HCT116 (cell line): ENCODE measurements at regions not wholly inside any gene's neighbourhood (a gene's known extent, or its start where the extent isn't known, plus 50 kb on each side); places are given as distances from the start of the nearest gene placed in this dataset.

Experiments used
- ATAC-seq: fragments of 200-7000 bp; cut with Tn5 transposase; 2 replicates; pipeline ENCODE4 v1.9.1; 2020; ENCODE audit warnings: mild to moderate bottlenecking, moderate library complexity
- BruUV-seq: library from RNA; stranded (reverse); fragments of 400-500 nt; replicated peaks from 2 replicates; lab custom pipeline; 2021; lab: Mats Ljungman, UMichigan
- CTCF ChIA-PET: fragments of 300-600 bp; sonication (Branson Sonifier 250); formaldehyde crosslinking; loops from one replicate; lab custom pipeline; 2021; ENCODE audit warnings: antibody characterized with exemption; lab: Charles Lee
- POLR2A ChIA-PET: fragments of 300-600, 350-600 bp; sonication (Branson Sonifier 250); formaldehyde crosslinking; loops from one replicate; lab custom pipeline; 2021; ENCODE audit warnings: antibody characterized with exemption; lab: Charles Lee
- RAD21 ChIA-PET, 2 experiments: fragments of 300-600 bp; sonication (Branson Sonifier 250); formaldehyde crosslinking; loops; one replicate each; lab custom pipeline; 2023; ENCODE audit warnings: low total read pairs in 2 of 2; ENCODE audit not compliant: uncharacterized antibody in 2 of 2, unreplicated experiment in 2 of 2, low non-redundant PET in 1 of 2; lab: Charles Lee
- DNase-seq: peaks from one replicate; pipeline ENCODE4 v3.0.0-alpha.2; 2010; ENCODE audit warnings: low read depth, low spot score
- H2AFZ ChIP-seq: fragments of 200-600 bp; shearing (Covaris generic), sonication (generic); 2 replicates; pipeline ENCODE4 v1.6.1; 2017; ENCODE audit warnings: low read depth, mixed run types, mixed read lengths, antibody characterized with exemption, low read length; ENCODE audit not compliant: poor library complexity, severe bottlenecking
- H3K27ac ChIP-seq: 2 replicates; pipeline ENCODE4 v1.5.1; 2012; ENCODE audit warnings: low read depth, low read length
- H3K27me3 ChIP-seq: fragments of 200-600 bp; sonication (generic); 2 replicates; pipeline ENCODE4 v1.6.1; 2016; ENCODE audit warnings: mixed run types, low read length, mixed read lengths; ENCODE audit not compliant: insufficient read depth
- H3K36me3 ChIP-seq, 2 experiments: fragments of 200-500 bp in 1 of 2; fragments of 200-600 bp in 1 of 2; sonication (Bioruptor generic) in 1 of 2; sonication (generic) in 1 of 2; 2 replicates each; pipeline versions ENCODE4 v1.5.1 to v1.6.1; 2014 to 2016; ENCODE audit warnings: low read length in 2 of 2, inconsistent platforms in 1 of 2, mixed read lengths in 1 of 2, mixed run types in 1 of 2; ENCODE audit not compliant: insufficient read depth in 2 of 2, control insufficient read depth in 1 of 2
- H3K4me1 ChIP-seq, 2 experiments: fragments of 200-600 bp in 1 of 2; sonication (generic) in 1 of 2; 2 replicates each; pipeline versions ENCODE4 v1.5.1 to v1.6.1; 2012 to 2017; ENCODE audit warnings: low read length in 2 of 2, inconsistent platforms in 1 of 2, mild to moderate bottlenecking in 1 of 2, mixed read lengths in 1 of 2, mixed run types in 1 of 2, moderate library complexity in 1 of 2; ENCODE audit not compliant: insufficient read depth in 2 of 2, control insufficient read depth in 1 of 2
- H3K4me2 ChIP-seq: fragments of 200-600 bp; sonication (generic); 2 replicates; pipeline ENCODE4 v1.6.1; 2017; ENCODE audit warnings: mixed run types, low read length, mixed read lengths
- H3K4me3 ChIP-seq, 2 experiments: fragments of 200-600 bp in 1 of 2; sonication (generic) in 1 of 2; replicated peaks in 1 of 2; 2 replicates each; pipeline ENCODE4 v1.5.1; 2011 to 2016; ENCODE audit warnings: low read length in 2 of 2, control low read depth in 1 of 2, low read depth in 1 of 2, mild to moderate bottlenecking in 1 of 2, mixed read lengths in 1 of 2, mixed run types in 1 of 2
- H3K79me2 ChIP-seq: fragments of 200-600 bp; sonication (generic); 2 replicates; pipeline ENCODE4 v1.6.1; 2017; ENCODE audit warnings: mild to moderate bottlenecking, mixed run types, low read length, moderate library complexity, mixed read lengths; ENCODE audit not compliant: insufficient read depth
- H3K9ac ChIP-seq: fragments of 200-600 bp; sonication (generic); 2 replicates; pipeline ENCODE4 v1.6.1; 2016; ENCODE audit warnings: low read length, mixed read lengths
- H3K9me2 ChIP-seq: fragments of 200-600 bp; sonication (generic), shearing (Covaris generic); 2 replicates; pipeline ENCODE4 v1.6.1; 2017; ENCODE audit warnings: mixed run types, mild to moderate bottlenecking, moderate library complexity; ENCODE audit not compliant: insufficient read depth
- H3K9me3 ChIP-seq, 2 experiments: fragments of 200-500 bp in 1 of 2; fragments of 200-600 bp in 1 of 2; sonication (Bioruptor generic) in 1 of 2; sonication (generic) in 1 of 2; 2 replicates each; pipeline ENCODE4 v1.6.1; 2014 to 2017; ENCODE audit warnings: low read length in 2 of 2, mixed read lengths in 2 of 2, inconsistent platforms in 1 of 2, low read depth in 1 of 2, mild to moderate bottlenecking in 1 of 2, mixed run types in 1 of 2, moderate library complexity in 1 of 2; ENCODE audit not compliant: control insufficient read depth in 1 of 2, insufficient read depth in 1 of 2
- H4K20me1 ChIP-seq: fragments of 200-600 bp; sonication (generic), shearing (Covaris generic); 2 replicates; pipeline ENCODE4 v1.6.1; 2017; ENCODE audit warnings: mixed run types, mild to moderate bottlenecking, moderate library complexity; ENCODE audit not compliant: insufficient read depth
- CBX3 ChIP-seq: IDR thresholded peaks from 2 replicates; pipeline ENCODE4 v1.6.1; 2012; ENCODE audit warnings: low read depth
- EGR1 ChIP-seq: IDR thresholded peaks from 2 replicates; pipeline ENCODE4 v1.6.1; 2012; ENCODE audit warnings: low read depth
- ELF1 ChIP-seq: IDR thresholded peaks from 2 replicates; pipeline ENCODE4 v1.6.1; 2012; ENCODE audit warnings: low read depth, borderline replicate concordance
- EZH2 ChIP-seq: fragments of 200-600 bp; sonication (generic); IDR thresholded peaks from 2 replicates; pipeline ENCODE4 v1.6.1; 2017; ENCODE audit warnings: antibody characterized with exemption, mixed run types
- EZH2phosphoT487 ChIP-seq: fragments of 200-600 bp; IDR thresholded peaks from 2 replicates; pipeline ENCODE4 v1.6.1; 2018; ENCODE audit warnings: antibody characterized with exemption, borderline replicate concordance
- FOSL1 ChIP-seq: IDR thresholded peaks from 2 replicates; pipeline ENCODE4 v1.6.1; 2012; ENCODE audit warnings: low read depth
- JUND ChIP-seq: IDR thresholded peaks from 2 replicates; pipeline ENCODE4 v1.6.1; 2012
- MAX ChIP-seq: IDR thresholded peaks from 2 replicates; pipeline ENCODE4 v1.6.1; 2012
- POLR2A ChIP-seq: IDR thresholded peaks from 2 replicates; pipeline ENCODE4 v1.7.0; 2011; ENCODE audit warnings: borderline replicate concordance; ENCODE audit not compliant: insufficient read depth, insufficient read length; ENCODE audit errors: extremely low read depth
- POLR2AphosphoS5 ChIP-seq: IDR thresholded peaks from 2 replicates; pipeline ENCODE4 v1.6.1; 2011; ENCODE audit warnings: mild to moderate bottlenecking, low read depth, low read length, moderate library complexity
- RAD21 ChIP-seq: IDR thresholded peaks from 2 replicates; pipeline ENCODE4 v1.6.1; 2012; ENCODE audit warnings: low read depth, mild to moderate bottlenecking
- SIN3A ChIP-seq: IDR thresholded peaks from 2 replicates; pipeline ENCODE4 v1.6.1; 2012; ENCODE audit warnings: low read depth
- SP1 ChIP-seq: IDR thresholded peaks from 2 replicates; pipeline ENCODE4 v1.6.1; 2012; ENCODE audit warnings: low read depth
- TCF7L2 ChIP-seq: IDR thresholded peaks from 2 replicates; pipeline ENCODE4 v1.7.0; 2011; ENCODE audit warnings: borderline replicate concordance, inconsistent platforms; ENCODE audit not compliant: insufficient read depth, insufficient read length; ENCODE audit errors: extremely low read depth
- YY1 ChIP-seq: IDR thresholded peaks from 2 replicates; pipeline ENCODE4 v1.6.1; 2011; ENCODE audit warnings: low read length, low read depth, moderate library complexity, mild to moderate bottlenecking; ENCODE audit not compliant: insufficient replicate concordance; ENCODE audit errors: extremely low read depth
- ZFX ChIP-seq: fragments of 450-650 bp; IDR thresholded peaks from 2 replicates; pipeline ENCODE4 v1.6.1; 2017
- ZNF274 ChIP-seq: fragments of 200-500 bp; sonication (Bioruptor generic); IDR thresholded peaks from 2 replicates; pipeline ENCODE4 v1.6.1; 2014; ENCODE audit warnings: mild to moderate bottlenecking, low read depth, low read length, inconsistent platforms
- intact Hi-C: fragments of 100-400 bp; cut with micrococcal nuclease; formaldehyde crosslinking; loops from 2 replicates; pipeline ENCODE4 v1.10.0; 2022
- TF ChIP-seq, protein P1 (sequence below), 3 experiments: fragments of 200-600 bp in 1 of 3; sonication (generic) in 1 of 3; IDR thresholded peaks in 2 of 3; conservative IDR thresholded peaks in 1 of 3; 2 replicates each; pipeline ENCODE4 v1.5.1; 2012 to 2017; ENCODE audit warnings: low read depth in 2 of 3, low read length in 2 of 3, antibody characterized with exemption in 1 of 3, borderline replicate concordance in 1 of 3, control low read depth in 1 of 3, mild to moderate bottlenecking in 1 of 3, mixed read lengths in 1 of 3, mixed run types in 1 of 3, moderate library complexity in 1 of 3; ENCODE audit not compliant: insufficient read depth in 1 of 3
- TF ChIP-seq, protein P2 (sequence below): IDR thresholded peaks from 2 replicates; pipeline ENCODE4 v1.6.1; 2011; ENCODE audit warnings: mild to moderate bottlenecking, low read length, moderate library complexity; ENCODE audit not compliant: insufficient replicate concordance; ENCODE audit errors: extremely low read depth

GRCh38 chr5:4361753-4362152, 766.1 kb downstream of the IRX1 start:
- no TSS peak for BruUV-seq
- Histone ChIP-seq H4K20me1 (no peaks in the 10 kb centered on the region), H3K4me3 (no peak overlapping the region), H3K9me2 (no peaks in the 10 kb centered on the region), H3K9ac (no peak overlapping the region), H3K27me3 (no peaks in the 10 kb centered on the region), H3K4me1 (no peaks in the 10 kb centered on the region), H3K36me3 (no peaks in the 10 kb centered on the region), H3K79me2 (no peaks in the 10 kb centered on the region), H3K4me2 (no peak overlapping the region), H3K9me3 (peaks cover 0 to 18% of the 10 kb centered on the region in 2 experiments; a peak in 3 of 4 replicates), H2AFZ (no peak overlapping the region), H3K27ac (no peak overlapping the region)
- intact Hi-C loops = no loop called here
- DNase-seq (no peak), ATAC-seq (no peak)
- ChIA-PET RAD21 (no interaction called here), POLR2A (no interaction called here), CTCF (no interaction called here)
- no peak for TF ChIP-seq ZNF274
- no peak for TF ChIP-seq ZFX
- TF ChIP-seq CBX3 = no peak
- TF ChIP-seq EZH2 = no peak
- TF ChIP-seq EZH2phosphoT487 = no peak
- TF ChIP-seq, protein P1, sequence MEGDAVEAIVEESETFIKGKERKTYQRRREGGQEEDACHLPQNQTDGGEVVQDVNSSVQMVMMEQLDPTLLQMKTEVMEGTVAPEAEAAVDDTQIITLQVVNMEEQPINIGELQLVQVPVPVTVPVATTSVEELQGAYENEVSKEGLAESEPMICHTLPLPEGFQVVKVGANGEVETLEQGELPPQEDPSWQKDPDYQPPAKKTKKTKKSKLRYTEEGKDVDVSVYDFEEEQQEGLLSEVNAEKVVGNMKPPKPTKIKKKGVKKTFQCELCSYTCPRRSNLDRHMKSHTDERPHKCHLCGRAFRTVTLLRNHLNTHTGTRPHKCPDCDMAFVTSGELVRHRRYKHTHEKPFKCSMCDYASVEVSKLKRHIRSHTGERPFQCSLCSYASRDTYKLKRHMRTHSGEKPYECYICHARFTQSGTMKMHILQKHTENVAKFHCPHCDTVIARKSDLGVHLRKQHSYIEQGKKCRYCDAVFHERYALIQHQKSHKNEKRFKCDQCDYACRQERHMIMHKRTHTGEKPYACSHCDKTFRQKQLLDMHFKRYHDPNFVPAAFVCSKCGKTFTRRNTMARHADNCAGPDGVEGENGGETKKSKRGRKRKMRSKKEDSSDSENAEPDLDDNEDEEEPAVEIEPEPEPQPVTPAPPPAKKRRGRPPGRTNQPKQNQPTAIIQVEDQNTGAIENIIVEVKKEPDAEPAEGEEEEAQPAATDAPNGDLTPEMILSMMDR (IDR thresholded peaks at IDR 0.05 in 2 of 3, conservative IDR thresholded peaks at IDR 0.05 in 1 of 3; ENCODE audit: borderline replicate concordance in 1 of 3, insufficient read depth in 1 of 3, low read depth in 2 of 3, low read length in 2 of 3) = no peak
- no peak for TF ChIP-seq SIN3A
- TF ChIP-seq YY1 = no peak
- TF ChIP-seq EGR1 = no peak
- no peak for TF ChIP-seq RAD21
- TF ChIP-seq, protein P2, sequence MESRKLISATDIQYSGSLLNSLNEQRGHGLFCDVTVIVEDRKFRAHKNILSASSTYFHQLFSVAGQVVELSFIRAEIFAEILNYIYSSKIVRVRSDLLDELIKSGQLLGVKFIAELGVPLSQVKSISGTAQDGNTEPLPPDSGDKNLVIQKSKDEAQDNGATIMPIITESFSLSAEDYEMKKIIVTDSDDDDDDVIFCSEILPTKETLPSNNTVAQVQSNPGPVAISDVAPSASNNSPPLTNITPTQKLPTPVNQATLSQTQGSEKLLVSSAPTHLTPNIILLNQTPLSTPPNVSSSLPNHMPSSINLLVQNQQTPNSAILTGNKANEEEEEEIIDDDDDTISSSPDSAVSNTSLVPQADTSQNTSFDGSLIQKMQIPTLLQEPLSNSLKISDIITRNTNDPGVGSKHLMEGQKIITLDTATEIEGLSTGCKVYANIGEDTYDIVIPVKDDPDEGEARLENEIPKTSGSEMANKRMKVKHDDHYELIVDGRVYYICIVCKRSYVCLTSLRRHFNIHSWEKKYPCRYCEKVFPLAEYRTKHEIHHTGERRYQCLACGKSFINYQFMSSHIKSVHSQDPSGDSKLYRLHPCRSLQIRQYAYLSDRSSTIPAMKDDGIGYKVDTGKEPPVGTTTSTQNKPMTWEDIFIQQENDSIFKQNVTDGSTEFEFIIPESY = no peak
- TF ChIP-seq MAX = no peak
- TF ChIP-seq POLR2A = no peak
- TF ChIP-seq POLR2AphosphoS5 = no peak
- TF ChIP-seq TCF7L2 = no peak
- TF ChIP-seq ELF1 = no peak
- TF ChIP-seq FOSL1 = no peak
- no peak for TF ChIP-seq SP1
- TF ChIP-seq JUND = no peak
- TF ChIP-seq, all 23 proteins: peak for 0
